GM06990 (cell line): ENCODE measurements at regions not wholly inside any gene's neighbourhood (a gene's known extent, or its start where the extent isn't known, plus 50 kb on each side); places are given as distances from the start of the nearest gene placed in this dataset.

Source experiments
- DNase-seq: peaks from one replicate; pipeline ENCODE4 v3.0.0-alpha.2; 2011; ENCODE audit not compliant: insufficient read length; ENCODE audit errors: extremely low read depth
- H3K27me3 ChIP-seq: replicated peaks from 2 replicates; pipeline ENCODE4 v1.6.0; 2011; ENCODE audit warnings: low read length; ENCODE audit not compliant: control insufficient read depth, insufficient read depth
- H3K36me3 ChIP-seq: 2 replicates; pipeline ENCODE4 v1.5.1; 2011; ENCODE audit warnings: low read length; ENCODE audit not compliant: control insufficient read depth, insufficient read depth
- H3K4me3 ChIP-seq: replicated peaks from 2 replicates; pipeline ENCODE4 v1.5.1; 2011; ENCODE audit warnings: low read depth, mild to moderate bottlenecking, control low read depth, low read length
- TF ChIP-seq, protein P1 (sequence below): IDR thresholded peaks from 2 replicates; pipeline ENCODE4 v1.5.1; 2011; ENCODE audit warnings: low read length, control low read depth, mild to moderate bottlenecking, inconsistent platforms; ENCODE audit not compliant: insufficient read depth, poor library complexity, severe bottlenecking

DNA sequence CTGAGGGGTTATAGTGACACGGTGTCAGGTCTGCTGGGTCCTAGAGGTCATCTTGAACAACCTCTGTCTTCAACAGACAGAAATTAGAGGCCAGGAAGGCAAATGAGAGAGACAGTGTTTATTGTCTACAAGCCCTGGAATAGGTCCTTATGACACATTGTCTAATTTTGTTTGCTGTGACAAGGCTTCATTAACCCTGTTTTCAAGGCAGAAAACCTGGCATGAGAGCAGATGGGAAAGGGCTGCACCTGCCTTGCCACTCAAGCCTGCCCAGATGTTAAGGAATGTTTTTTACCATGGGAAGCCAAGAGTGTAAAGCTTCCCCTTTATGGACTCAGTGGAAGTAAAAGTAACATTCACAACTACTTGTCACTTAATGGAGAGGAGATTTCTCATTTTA, 275.3 kb downstream of the KCNS3 start:
- TF ChIP-seq, protein P1, sequence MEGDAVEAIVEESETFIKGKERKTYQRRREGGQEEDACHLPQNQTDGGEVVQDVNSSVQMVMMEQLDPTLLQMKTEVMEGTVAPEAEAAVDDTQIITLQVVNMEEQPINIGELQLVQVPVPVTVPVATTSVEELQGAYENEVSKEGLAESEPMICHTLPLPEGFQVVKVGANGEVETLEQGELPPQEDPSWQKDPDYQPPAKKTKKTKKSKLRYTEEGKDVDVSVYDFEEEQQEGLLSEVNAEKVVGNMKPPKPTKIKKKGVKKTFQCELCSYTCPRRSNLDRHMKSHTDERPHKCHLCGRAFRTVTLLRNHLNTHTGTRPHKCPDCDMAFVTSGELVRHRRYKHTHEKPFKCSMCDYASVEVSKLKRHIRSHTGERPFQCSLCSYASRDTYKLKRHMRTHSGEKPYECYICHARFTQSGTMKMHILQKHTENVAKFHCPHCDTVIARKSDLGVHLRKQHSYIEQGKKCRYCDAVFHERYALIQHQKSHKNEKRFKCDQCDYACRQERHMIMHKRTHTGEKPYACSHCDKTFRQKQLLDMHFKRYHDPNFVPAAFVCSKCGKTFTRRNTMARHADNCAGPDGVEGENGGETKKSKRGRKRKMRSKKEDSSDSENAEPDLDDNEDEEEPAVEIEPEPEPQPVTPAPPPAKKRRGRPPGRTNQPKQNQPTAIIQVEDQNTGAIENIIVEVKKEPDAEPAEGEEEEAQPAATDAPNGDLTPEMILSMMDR, result no peak
- H3K27me3 ChIP-seq, result no peaks in the 10 kb centered on the region; the same call in 1 of the 2 replicates
- H3K4me3 ChIP-seq, result no peak overlapping the region
- H3K36me3 ChIP-seq, result no peaks in the 10 kb centered on the region
- no peak for DNase-seq

GRCh38 chr2:18151237-18151636, 272.8 kb downstream of the KCNS3 start:
- Histone ChIP-seq H3K4me3 (no peak overlapping the region), H3K36me3 (no peaks in the 10 kb centered on the region), H3K27me3 (peaks cover 2% of the 10 kb centered on the region; the same call in 1 of the 2 replicates)
- TF ChIP-seq, protein P1, result no peak
- DNase-seq, result no peak

- H3K36me3 ChIP-seq, result no peaks in the 10 kb centered on the region
- 0 out of 2 replicates have a peak, but pooled peaks cover 2% of the 10 kb centered on the region for H3K27me3 ChIP-seq
- TF ChIP-seq, protein P1, result peak; percentile 76
- DNase-seq, result no peak
- H3K4me3 ChIP-seq, result no peak overlapping the region
Observed at GRCh38 chr2:18149660-18150246, 271.3 kb downstream of the KCNS3 start.

- Histone ChIP-seq H3K27me3 (no peaks in the 10 kb centered on the region; the same call in 1 of the 2 replicates), H3K4me3 (no peak overlapping the region), H3K36me3 (no peaks in the 10 kb centered on the region)
- TF ChIP-seq, protein P1, result no peak
- DNase-seq, result no peak
Observed at GRCh38 chr2:18136881-18137475, 258.5 kb downstream of the KCNS3 start.

DNA sequence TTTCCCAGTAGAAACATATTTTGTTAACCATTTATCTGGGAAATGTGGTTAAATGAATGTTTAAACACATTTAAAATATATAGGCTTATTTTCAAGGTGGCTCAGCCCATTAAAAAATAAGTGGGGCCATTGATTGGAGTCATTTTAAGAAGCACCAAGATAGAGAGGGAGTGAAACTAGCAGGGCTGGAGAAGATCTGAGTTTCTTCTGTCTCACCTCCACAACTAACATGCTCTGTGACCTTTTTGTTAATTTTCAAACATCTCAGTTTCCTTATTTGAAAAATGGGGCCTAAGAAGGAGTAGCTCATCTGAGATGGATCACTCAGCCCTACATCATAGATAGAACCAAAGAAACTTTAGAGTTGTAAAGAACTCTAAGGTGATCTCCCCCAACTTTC, 254.8 kb downstream of the KCNS3 start:
- TF ChIP-seq, protein P1, result no peak
- Histone ChIP-seq H3K36me3 (no peaks in the 10 kb centered on the region), H3K4me3 (no peak overlapping the region), H3K27me3 (no peaks in the 10 kb centered on the region; the same call in 1 of the 2 replicates)
- no peak for DNase-seq
